ENCODE measurements at regions not wholly inside any gene's neighbourhood (a gene's known extent, or its start where the extent isn't known, plus 50 kb on each side); places are given as distances from the start of the nearest gene placed in this dataset.
"Not testable (repeated sequence)": the region's sequence is repeated elsewhere in the genome, so short reads cannot be mapped to it uniquely, and the experiment has no call there.

DNA sequence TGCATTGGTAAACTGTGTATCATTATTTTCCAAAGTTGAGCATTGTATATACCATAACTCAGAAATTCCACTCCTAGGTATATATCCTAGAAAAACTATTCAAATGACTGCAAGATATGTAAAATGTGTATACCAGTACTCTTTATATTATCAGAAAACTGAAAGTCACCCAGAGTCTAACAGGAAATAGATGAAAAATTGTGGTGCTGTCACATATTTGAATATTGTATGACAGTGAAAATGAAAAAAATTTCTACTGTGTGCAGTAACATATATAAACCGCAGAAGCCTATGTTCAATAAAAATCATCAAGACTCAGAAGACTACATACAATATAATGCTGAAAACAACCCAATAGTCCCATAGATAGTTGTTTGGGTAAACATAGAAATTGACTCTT, 74.4 kb upstream of the LYPLAL1 start:
- Histone ChIP-seq H4K20me1 (ENCODE audit: insufficient read depth, low read length) (no peaks in the 10 kb centered on the region), H3K9me3 (replicated peaks in 1 of 2; ENCODE audit: control insufficient read depth in 1 of 2, insufficient read depth in 1 of 2, low read length in 2 of 2) (no peaks in the 10 kb centered on the region), H2AFZ (ENCODE audit: insufficient read depth, low read depth, low read length, poor library complexity, severe bottlenecking) (no peak overlapping the region), H3K27me3 (ENCODE audit: control insufficient read depth in 2 of 2, insufficient read depth in 2 of 2, low read length in 2 of 2) (no peaks in the 10 kb centered on the region), H3K36me3 (replicated peaks in 1 of 2; ENCODE audit: control insufficient read depth in 1 of 2, insufficient read depth in 2 of 2, low read length in 2 of 2) (no peaks in the 10 kb centered on the region), H3K4me3 (replicated peaks in 1 of 3; ENCODE audit: low read depth in 2 of 3, low read length in 3 of 3) (no peak overlapping the region), H3K9ac (ENCODE audit: insufficient read depth, low read length, poor library complexity, severe bottlenecking) (no peak overlapping the region), H3K4me2 (replicated peaks; ENCODE audit: extremely low read depth, low read length, poor library complexity, severe bottlenecking) (no peak overlapping the region), H3K79me2 (ENCODE audit: insufficient read depth, low read length) (no peaks in the 10 kb centered on the region), H3K4me1 (ENCODE audit: control insufficient read depth in 1 of 2, insufficient read depth in 2 of 2, low read length in 2 of 2) (no peaks in the 10 kb centered on the region), H3K27ac (ENCODE audit: low read depth in 1 of 2, low read length in 2 of 2) (no peak overlapping the region)
- H3K27me3 Mint-ChIP-seq (ENCODE audit: low read depth in 3 of 3), result peaks cover 0 to 4% (median 1%) of the 10 kb centered on the region in 3 donors
- intact Hi-C loops (cut with micrococcal nuclease), result loop anchor here in 1 of 2 donors (10.0 kb wide), 1 partner anchor 45 kb away; no protein-coding TSS in a partner anchor
- H3K36me3 Mint-ChIP-seq, result no peaks in the 10 kb centered on the region
- no peak overlapping the region for H3K4me3 Mint-ChIP-seq
- TF ChIP-seq, protein P1, sequence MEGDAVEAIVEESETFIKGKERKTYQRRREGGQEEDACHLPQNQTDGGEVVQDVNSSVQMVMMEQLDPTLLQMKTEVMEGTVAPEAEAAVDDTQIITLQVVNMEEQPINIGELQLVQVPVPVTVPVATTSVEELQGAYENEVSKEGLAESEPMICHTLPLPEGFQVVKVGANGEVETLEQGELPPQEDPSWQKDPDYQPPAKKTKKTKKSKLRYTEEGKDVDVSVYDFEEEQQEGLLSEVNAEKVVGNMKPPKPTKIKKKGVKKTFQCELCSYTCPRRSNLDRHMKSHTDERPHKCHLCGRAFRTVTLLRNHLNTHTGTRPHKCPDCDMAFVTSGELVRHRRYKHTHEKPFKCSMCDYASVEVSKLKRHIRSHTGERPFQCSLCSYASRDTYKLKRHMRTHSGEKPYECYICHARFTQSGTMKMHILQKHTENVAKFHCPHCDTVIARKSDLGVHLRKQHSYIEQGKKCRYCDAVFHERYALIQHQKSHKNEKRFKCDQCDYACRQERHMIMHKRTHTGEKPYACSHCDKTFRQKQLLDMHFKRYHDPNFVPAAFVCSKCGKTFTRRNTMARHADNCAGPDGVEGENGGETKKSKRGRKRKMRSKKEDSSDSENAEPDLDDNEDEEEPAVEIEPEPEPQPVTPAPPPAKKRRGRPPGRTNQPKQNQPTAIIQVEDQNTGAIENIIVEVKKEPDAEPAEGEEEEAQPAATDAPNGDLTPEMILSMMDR (IDR thresholded peaks at IDR 0.05), result no peak
- DNase-seq, result no peak
- peaks cover 0 to 6% (median 0%) of the 10 kb centered on the region in 7 donors for H3K9me3 Mint-ChIP-seq
- no peaks in the 10 kb centered on the region for H3K4me1 Mint-ChIP-seq
- H3K27ac Mint-ChIP-seq, result no peak overlapping the region
- no CpG with 5 or more reads among the region's 1 CpG for WGBS (ENCODE audit: insufficient coverage)

DNA sequence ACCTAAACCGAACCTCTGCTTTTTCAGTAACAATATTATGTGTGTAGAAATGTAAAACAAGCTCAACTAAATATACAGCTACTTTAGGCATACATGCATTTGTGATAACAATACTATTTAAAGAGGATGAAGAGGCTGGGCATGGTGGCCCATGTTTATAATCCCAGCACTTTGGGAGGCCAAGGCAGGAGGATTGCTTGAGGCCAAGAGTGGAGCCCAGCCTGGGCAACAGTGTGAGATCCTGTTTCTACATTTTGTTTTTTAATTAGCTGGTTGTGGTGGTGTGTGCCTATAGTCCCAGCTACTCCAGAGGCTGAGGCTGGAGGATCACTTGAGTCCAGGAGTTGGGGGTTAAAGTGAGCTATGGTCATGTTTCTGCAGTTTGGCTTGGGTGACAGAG, 73.6 kb upstream of the LYPLAL1 start:
- Histone ChIP-seq H3K4me3 (replicated peaks in 1 of 3; ENCODE audit: low read depth in 2 of 3, low read length in 3 of 3) (no peak overlapping the region), H3K9ac (ENCODE audit: insufficient read depth, low read length, poor library complexity, severe bottlenecking) (no peak overlapping the region), H3K27me3 (ENCODE audit: control insufficient read depth in 2 of 2, insufficient read depth in 2 of 2, low read length in 2 of 2) (no peaks in the 10 kb centered on the region), H3K79me2 (ENCODE audit: insufficient read depth, low read length) (no peaks in the 10 kb centered on the region), H3K9me3 (replicated peaks in 1 of 2; ENCODE audit: control insufficient read depth in 1 of 2, insufficient read depth in 1 of 2, low read length in 2 of 2) (no peaks in the 10 kb centered on the region), H4K20me1 (ENCODE audit: insufficient read depth, low read length) (no peaks in the 10 kb centered on the region), H2AFZ (ENCODE audit: insufficient read depth, low read depth, low read length, poor library complexity, severe bottlenecking) (no peak overlapping the region), H3K27ac (ENCODE audit: low read depth in 1 of 2, low read length in 2 of 2) (no peak overlapping the region), H3K4me2 (replicated peaks; ENCODE audit: extremely low read depth, low read length, poor library complexity, severe bottlenecking) (no peak overlapping the region), H3K4me1 (ENCODE audit: control insufficient read depth in 1 of 2, insufficient read depth in 2 of 2, low read length in 2 of 2) (no peaks in the 10 kb centered on the region), H3K36me3 (replicated peaks in 1 of 2; ENCODE audit: control insufficient read depth in 1 of 2, insufficient read depth in 2 of 2, low read length in 2 of 2) (no peaks in the 10 kb centered on the region)
- Mint-ChIP-seq H3K4me1 (no peaks in the 10 kb centered on the region), H3K9me3 (peaks cover 0 to 6% (median 0%) of the 10 kb centered on the region in 7 donors), H3K27ac (no peak overlapping the region), H3K4me3 (no peak overlapping the region), H3K27me3 (ENCODE audit: low read depth in 3 of 3) (peaks cover 0 to 4% (median 1%) of the 10 kb centered on the region in 3 donors), H3K36me3 (no peaks in the 10 kb centered on the region)
- TF ChIP-seq, protein P1 (IDR thresholded peaks at IDR 0.05), result no peak
- intact Hi-C loops (cut with micrococcal nuclease), result no loop called here
- WGBS (ENCODE audit: insufficient coverage), result no CpG with 5 or more reads among the region's 1 CpG
- no peak for DNase-seq

- WGBS (ENCODE audit: insufficient coverage), result 100% methylated on average over 1 of the region's 1 CpG
- H3K4me3 Mint-ChIP-seq; H3K27ac ChIP-seq (ENCODE audit: low read depth in 1 of 2, low read length in 2 of 2); H3K4me1 Mint-ChIP-seq; H3K36me3 ChIP-seq (replicated peaks in 1 of 2; ENCODE audit: control insufficient read depth in 1 of 2, insufficient read depth in 2 of 2, low read length in 2 of 2); DNase-seq; H3K27me3 ChIP-seq (ENCODE audit: control insufficient read depth in 2 of 2, insufficient read depth in 2 of 2, low read length in 2 of 2); H2AFZ ChIP-seq (ENCODE audit: insufficient read depth, low read depth, low read length, poor library complexity, severe bottlenecking); intact Hi-C loops (cut with micrococcal nuclease); H3K9me3 ChIP-seq (replicated peaks in 1 of 2; ENCODE audit: control insufficient read depth in 1 of 2, insufficient read depth in 1 of 2, low read length in 2 of 2); H3K27me3 Mint-ChIP-seq (ENCODE audit: low read depth in 3 of 3); H3K4me1 ChIP-seq (ENCODE audit: control insufficient read depth in 1 of 2, insufficient read depth in 2 of 2, low read length in 2 of 2); H3K4me2 ChIP-seq (replicated peaks; ENCODE audit: extremely low read depth, low read length, poor library complexity, severe bottlenecking); H3K9ac ChIP-seq (ENCODE audit: insufficient read depth, low read length, poor library complexity, severe bottlenecking); H3K27ac Mint-ChIP-seq; H4K20me1 ChIP-seq (ENCODE audit: insufficient read depth, low read length); H3K4me3 ChIP-seq (replicated peaks in 1 of 3; ENCODE audit: low read depth in 2 of 3, low read length in 3 of 3); H3K36me3 Mint-ChIP-seq; H3K9me3 Mint-ChIP-seq; H3K79me2 ChIP-seq (ENCODE audit: insufficient read depth, low read length): not testable (repeated sequence)
Measured at GRCh38 chr1:219102466-219102865, 71.2 kb upstream of the LYPLAL1 start.
